ENCODE measurements at regions not wholly inside any gene's neighbourhood (a gene's known extent, or its start where the extent isn't known, plus 50 kb on each side); places are given as distances from the start of the nearest gene placed in this dataset.

- DNase-seq (ENCODE audit: extremely low read depth in 1 of 11, low read depth in 9 of 11, low spot score in 4 of 11): no peak
Observed at GRCh38 chr20:3312940-3313682, 74.1 kb upstream of the SLC4A11 start.

- no peak for DNase-seq (ENCODE audit: extremely low read depth in 1 of 11, low read depth in 9 of 11, low spot score in 4 of 11)
Observed at GRCh38 chr20:3311623-3312022, 72.6 kb upstream of the SLC4A11 start.

- DNase-seq (ENCODE audit: extremely low read depth in 1 of 11, low read depth in 9 of 11, low spot score in 4 of 11): no peak
Observed at GRCh38 chr20:3309226-3309625, 70.2 kb upstream of the SLC4A11 start.

- no peak for DNase-seq (ENCODE audit: extremely low read depth in 1 of 11, low read depth in 9 of 11, low spot score in 4 of 11)
Observed at GRCh38 chr20:3307725-3308124, 68.7 kb upstream of the SLC4A11 start.

- no peak for DNase-seq (ENCODE audit: extremely low read depth in 1 of 11, low read depth in 9 of 11, low spot score in 4 of 11)
Observed at GRCh38 chr20:3307078-3307477, 68.1 kb upstream of the SLC4A11 start.

GRCh38 chr20:3306068-3306467 lies 67.1 kb upstream of the SLC4A11 start:
- DNase-seq (ENCODE audit: extremely low read depth in 1 of 11, low read depth in 9 of 11, low spot score in 4 of 11): no peak

- DNase-seq (ENCODE audit: extremely low read depth in 1 of 11, low read depth in 9 of 11, low spot score in 4 of 11): no peak
Observed at GRCh38 chr20:3304456-3304855, 65.5 kb upstream of the SLC4A11 start.

- no peak for DNase-seq (ENCODE audit: extremely low read depth in 1 of 11, low read depth in 9 of 11, low spot score in 4 of 11)
Observed at GRCh38 chr20:3297079-3297378, 58.0 kb upstream of the SLC4A11 start.

GRCh38 chr20:3296261-3297078 lies 57.5 kb upstream of the SLC4A11 start:
- DNase-seq (ENCODE audit: extremely low read depth in 1 of 11, low read depth in 9 of 11, low spot score in 4 of 11): peak in 4 of 11 donors; percentile 7 to 35 (median 20)

All from renal cortex interstitium (tissue), 11 donors.